Activated CD8-positive, alpha-beta memory T cell treated with anti-CD3 and anti-CD28 coated beads, Interleukin-2, amount 50 U/mL, for 48 hours (primary cell): ENCODE measurements at regions not wholly inside any gene's neighbourhood (a gene's known extent, or its start where the extent isn't known, plus 50 kb on each side); places are given as distances from the start of the nearest gene placed in this dataset.

Experiments
- DNase-seq: peaks from one replicate; pipeline ENCODE4 v3.0.0-alpha.2; 2020

GRCh38 chr13:99125326-99125915, 75.2 kb upstream of the UBAC2 start:
- no peak for DNase-seq

- no peak for DNase-seq
Measured at GRCh38 chr13:99126821-99127220, 73.8 kb upstream of the UBAC2 start.

GRCh38 chr13:99129050-99129449, 71.6 kb upstream of the UBAC2 start:
- DNase-seq = no peak

- no peak for DNase-seq
Measured at GRCh38 chr13:99129951-99130350, 70.7 kb upstream of the UBAC2 start.

- no peak for DNase-seq
Measured at GRCh38 chr13:99131410-99131809, 69.2 kb upstream of the UBAC2 start.

GRCh38 chr13:99132295-99132835, 68.3 kb upstream of the UBAC2 start:
- DNase-seq = no peak

- DNase-seq = no peak
Measured at GRCh38 chr13:99133230-99133629, 67.4 kb upstream of the UBAC2 start.

- no peak for DNase-seq
Measured at GRCh38 chr13:99133848-99134247, 66.8 kb upstream of the UBAC2 start.

GRCh38 chr13:99135591-99135990, 65.1 kb upstream of the UBAC2 start:
- no peak for DNase-seq

- DNase-seq = peak; percentile 32
Measured at GRCh38 chr13:99136427-99136954, 64.2 kb upstream of the UBAC2 start.

GRCh38 chr13:99140831-99141230, 59.8 kb upstream of the UBAC2 start:
- no peak for DNase-seq

- no peak for DNase-seq
Measured at GRCh38 chr13:99143904-99144303, 56.8 kb upstream of the UBAC2 start.

GRCh38 chr13:99144306-99144705, 56.3 kb upstream of the UBAC2 start:
- no peak for DNase-seq

GRCh38 chr13:99145461-99145860, 55.2 kb upstream of the UBAC2 start:
- no peak for DNase-seq

- DNase-seq = no peak
Measured at GRCh38 chr13:99150575-99151361, 49.9 kb upstream of the UBAC2 start.
